IPS-18a (cell line): ENCODE measurements at regions not wholly inside any gene's neighbourhood (a gene's known extent, or its start where the extent isn't known, plus 50 kb on each side); places are given as distances from the start of the nearest gene placed in this dataset.

ENCODE experiments used
- H3K27ac ChIP-seq: one replicate; pipeline ENCODE4 v1.5.1; 2013; ENCODE audit warnings: low read length
- H3K27me3 ChIP-seq: one replicate; pipeline ENCODE4 v1.6.1; 2013; ENCODE audit warnings: mild to moderate bottlenecking, low read length; ENCODE audit not compliant: control insufficient read depth, insufficient read depth
- H3K36me3 ChIP-seq: one replicate; pipeline ENCODE4 v1.6.1; 2013; ENCODE audit warnings: low read depth, low read length; ENCODE audit not compliant: control insufficient read depth
- H3K4me1 ChIP-seq: one replicate; pipeline ENCODE4 v1.6.1; 2013; ENCODE audit warnings: low read depth, low read length; ENCODE audit not compliant: control insufficient read depth
- H3K4me3 ChIP-seq: one replicate; pipeline ENCODE4 v1.5.1; 2013; ENCODE audit warnings: low read length
- H3K9ac ChIP-seq: one replicate; pipeline ENCODE4 v1.6.1; 2013; ENCODE audit warnings: mild to moderate bottlenecking, low read length, moderate library complexity
- H3K9me3 ChIP-seq: one replicate; pipeline ENCODE4 v1.6.1; 2013; ENCODE audit warnings: low read depth, low read length; ENCODE audit not compliant: control insufficient read depth

GRCh38 chr1:232218955-232219865, 410.7 kb downstream of the SIPA1L2 start:
- H3K9me3 ChIP-seq: no peaks in the 10 kb centered on the region
- H3K9ac ChIP-seq: no peak overlapping the region
- no peak overlapping the region for H3K4me3 ChIP-seq
- H3K27ac ChIP-seq: no peak overlapping the region
- no peaks in the 10 kb centered on the region for H3K4me1 ChIP-seq
- H3K27me3 ChIP-seq: peaks cover 38% of the 10 kb centered on the region
- H3K36me3 ChIP-seq: no peaks in the 10 kb centered on the region

GRCh38 chr1:232213928-232214327, 416.0 kb downstream of the SIPA1L2 start:
- no peak overlapping the region for H3K27ac ChIP-seq
- H3K4me1 ChIP-seq: peaks cover 3% of the 10 kb centered on the region
- no peaks in the 10 kb centered on the region for H3K9me3 ChIP-seq
- no peak overlapping the region for H3K9ac ChIP-seq
- no peaks in the 10 kb centered on the region for H3K27me3 ChIP-seq
- H3K36me3 ChIP-seq: no peaks in the 10 kb centered on the region
- H3K4me3 ChIP-seq: no peak overlapping the region

- Histone ChIP-seq H3K27ac (no peak overlapping the region), H3K4me1 (peaks cover 3% of the 10 kb centered on the region), H3K9me3 (no peaks in the 10 kb centered on the region), H3K4me3 (no peak overlapping the region), H3K27me3 (no peaks in the 10 kb centered on the region), H3K9ac (no peak overlapping the region), H3K36me3 (no peaks in the 10 kb centered on the region)
Measured at GRCh38 chr1:232212253-232212652, 417.7 kb downstream of the SIPA1L2 start.

GRCh38 chr1:232211149-232211548, 418.8 kb downstream of the SIPA1L2 start:
- H3K27ac ChIP-seq: no peak overlapping the region
- no peak overlapping the region for H3K9ac ChIP-seq
- H3K9me3 ChIP-seq: no peaks in the 10 kb centered on the region
- no peaks in the 10 kb centered on the region for H3K27me3 ChIP-seq
- no peaks in the 10 kb centered on the region for H3K36me3 ChIP-seq
- no peak overlapping the region for H3K4me3 ChIP-seq
- peaks cover 3% of the 10 kb centered on the region for H3K4me1 ChIP-seq

- Histone ChIP-seq H3K4me3 (no peak overlapping the region), H3K36me3 (no peaks in the 10 kb centered on the region), H3K9me3 (no peaks in the 10 kb centered on the region), H3K27ac (no peak overlapping the region), H3K27me3 (no peaks in the 10 kb centered on the region), H3K9ac (no peak overlapping the region), H3K4me1 (peaks cover 3% of the 10 kb centered on the region)
Measured at GRCh38 chr1:232209357-232209756, 420.6 kb downstream of the SIPA1L2 start.

- Histone ChIP-seq H3K4me1 (peaks cover 3% of the 10 kb centered on the region), H3K27ac (no peak overlapping the region), H3K9ac (no peak overlapping the region), H3K27me3 (no peaks in the 10 kb centered on the region), H3K36me3 (no peaks in the 10 kb centered on the region), H3K4me3 (no peak overlapping the region), H3K9me3 (peaks cover 4% of the 10 kb centered on the region)
Measured at GRCh38 chr1:232207073-232207866, 422.7 kb downstream of the SIPA1L2 start.

GRCh38 chr1:232204269-232204668, 425.7 kb downstream of the SIPA1L2 start:
- Histone ChIP-seq H3K9me3 (peaks cover 14% of the 10 kb centered on the region), H3K27me3 (no peaks in the 10 kb centered on the region)

GRCh38 chr1:232201024-232201423, 428.9 kb downstream of the SIPA1L2 start:
- H3K9me3 ChIP-seq: peaks cover 14% of the 10 kb centered on the region
- no peak overlapping the region for H3K4me3 ChIP-seq
- H3K36me3 ChIP-seq: no peaks in the 10 kb centered on the region
- H3K27ac ChIP-seq: no peak overlapping the region
- H3K9ac ChIP-seq: no peak overlapping the region
- no peaks in the 10 kb centered on the region for H3K27me3 ChIP-seq
- no peaks in the 10 kb centered on the region for H3K4me1 ChIP-seq

More at GRCh38 chr1:232204269-232204668, 425.7 kb downstream of the SIPA1L2 start:
- H3K9ac ChIP-seq: no peak overlapping the region
- H3K4me1 ChIP-seq: no peaks in the 10 kb centered on the region
- H3K36me3 ChIP-seq: no peaks in the 10 kb centered on the region
- H3K27ac ChIP-seq: no peak overlapping the region
- H3K4me3 ChIP-seq: no peak overlapping the region

- no peaks in the 10 kb centered on the region for H3K36me3 ChIP-seq
- no peak overlapping the region for H3K27ac ChIP-seq
- H3K27me3 ChIP-seq: no peaks in the 10 kb centered on the region
- no peaks in the 10 kb centered on the region for H3K4me1 ChIP-seq
- no peak overlapping the region for H3K4me3 ChIP-seq
- H3K9ac ChIP-seq: no peak overlapping the region
- peaks cover 2% of the 10 kb centered on the region for H3K9me3 ChIP-seq
Measured at GRCh38 chr1:232196042-232196441, 433.9 kb downstream of the SIPA1L2 start.

- no peaks in the 10 kb centered on the region for H3K27me3 ChIP-seq
Measured at GRCh38 chr1:232194424-232194823, 435.5 kb downstream of the SIPA1L2 start.

GRCh38 chr1:232193451-232193783, 436.5 kb downstream of the SIPA1L2 start:
- no peaks in the 10 kb centered on the region for H3K4me1 ChIP-seq
- no peak overlapping the region for H3K9ac ChIP-seq
- no peaks in the 10 kb centered on the region for H3K9me3 ChIP-seq
- H3K27me3 ChIP-seq: no peaks in the 10 kb centered on the region
- no peak overlapping the region for H3K4me3 ChIP-seq
- no peak overlapping the region for H3K27ac ChIP-seq
- H3K36me3 ChIP-seq: no peaks in the 10 kb centered on the region

More at GRCh38 chr1:232194424-232194823, 435.5 kb downstream of the SIPA1L2 start:
- Histone ChIP-seq H3K36me3 (no peaks in the 10 kb centered on the region), H3K9me3 (no peaks in the 10 kb centered on the region), H3K9ac (no peak overlapping the region), H3K27ac (no peak overlapping the region), H3K4me3 (no peak overlapping the region), H3K4me1 (no peaks in the 10 kb centered on the region)
